ENCODE measurements at regions not wholly inside any gene's neighbourhood (a gene's known extent, or its start where the extent isn't known, plus 50 kb on each side); places are given as distances from the start of the nearest gene placed in this dataset.

- no peak overlapping the region for H3K4me2 ChIP-seq (ENCODE audit: low read length)
- H3K9ac ChIP-seq (ENCODE audit: low read length) = no peak overlapping the region
- DNase-seq (ENCODE audit: low read depth, low spot score) = no peak
- RAD21 ChIA-PET (ENCODE audit: low non-redundant PET in 1 of 2, low total read pairs in 2 of 2, uncharacterized antibody in 2 of 2, unreplicated experiment in 2 of 2) = no interaction called here
- peaks cover 14 to 33% of the 10 kb centered on the region in 2 experiments; a peak in 2 of 4 replicates for H3K9me3 ChIP-seq (ENCODE audit: control insufficient read depth in 1 of 2, insufficient read depth in 1 of 2, low read depth in 1 of 2, low read length in 2 of 2)
- CTCF ChIA-PET = no interaction called here
- intact Hi-C loops (cut with micrococcal nuclease) = no loop called here
- POLR2A ChIA-PET = no interaction called here
- no peaks in the 10 kb centered on the region for H3K79me2 ChIP-seq (ENCODE audit: insufficient read depth, low read length)
- BruUV-seq (replicated peaks) = no TSS peak
- no peaks in the 10 kb centered on the region for H3K36me3 ChIP-seq (ENCODE audit: control insufficient read depth in 1 of 2, insufficient read depth in 2 of 2, low read length in 2 of 2)
- H4K20me1 ChIP-seq (ENCODE audit: insufficient read depth) = no peaks in the 10 kb centered on the region
- no peaks in the 10 kb centered on the region for H3K4me1 ChIP-seq (ENCODE audit: control insufficient read depth in 1 of 2, insufficient read depth in 2 of 2, low read length in 2 of 2)
- no peak for TF ChIP-seq SIN3A (IDR thresholded peaks at IDR 0.05; ENCODE audit: low read depth)
- TF ChIP-seq ZNF274 (IDR thresholded peaks at IDR 0.05; ENCODE audit: low read depth, low read length) = no peak
- TF ChIP-seq CBX3 (IDR thresholded peaks at IDR 0.05; ENCODE audit: low read depth) = no peak
- TF ChIP-seq ZBTB33 (IDR thresholded peaks at IDR 0.05; ENCODE audit: extremely low read depth, insufficient replicate concordance, low read length) = no peak
- no peak for TF ChIP-seq JUND (IDR thresholded peaks at IDR 0.05)
- TF ChIP-seq, protein P1, sequence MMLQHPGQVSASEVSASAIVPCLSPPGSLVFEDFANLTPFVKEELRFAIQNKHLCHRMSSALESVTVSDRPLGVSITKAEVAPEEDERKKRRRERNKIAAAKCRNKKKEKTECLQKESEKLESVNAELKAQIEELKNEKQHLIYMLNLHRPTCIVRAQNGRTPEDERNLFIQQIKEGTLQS (IDR thresholded peaks at IDR 0.05) = no peak
- TF ChIP-seq YY1 (IDR thresholded peaks at IDR 0.05; ENCODE audit: extremely low read depth, insufficient replicate concordance, low read depth, low read length) = no peak
- TF ChIP-seq TCF7L2 (IDR thresholded peaks at IDR 0.05; ENCODE audit: borderline replicate concordance, extremely low read depth, insufficient read depth, insufficient read length) = no peak
- TF ChIP-seq SP1 (IDR thresholded peaks at IDR 0.05; ENCODE audit: low read depth) = no peak
- no peak for TF ChIP-seq POLR2AphosphoS5 (IDR thresholded peaks at IDR 0.05; ENCODE audit: low read depth, low read length)
- TF ChIP-seq POLR2A (IDR thresholded peaks at IDR 0.05; ENCODE audit: borderline replicate concordance, extremely low read depth, insufficient read depth, insufficient read length) = no peak
- no peak for TF ChIP-seq ELF1 (IDR thresholded peaks at IDR 0.05; ENCODE audit: borderline replicate concordance, low read depth)
- TF ChIP-seq, protein P2, sequence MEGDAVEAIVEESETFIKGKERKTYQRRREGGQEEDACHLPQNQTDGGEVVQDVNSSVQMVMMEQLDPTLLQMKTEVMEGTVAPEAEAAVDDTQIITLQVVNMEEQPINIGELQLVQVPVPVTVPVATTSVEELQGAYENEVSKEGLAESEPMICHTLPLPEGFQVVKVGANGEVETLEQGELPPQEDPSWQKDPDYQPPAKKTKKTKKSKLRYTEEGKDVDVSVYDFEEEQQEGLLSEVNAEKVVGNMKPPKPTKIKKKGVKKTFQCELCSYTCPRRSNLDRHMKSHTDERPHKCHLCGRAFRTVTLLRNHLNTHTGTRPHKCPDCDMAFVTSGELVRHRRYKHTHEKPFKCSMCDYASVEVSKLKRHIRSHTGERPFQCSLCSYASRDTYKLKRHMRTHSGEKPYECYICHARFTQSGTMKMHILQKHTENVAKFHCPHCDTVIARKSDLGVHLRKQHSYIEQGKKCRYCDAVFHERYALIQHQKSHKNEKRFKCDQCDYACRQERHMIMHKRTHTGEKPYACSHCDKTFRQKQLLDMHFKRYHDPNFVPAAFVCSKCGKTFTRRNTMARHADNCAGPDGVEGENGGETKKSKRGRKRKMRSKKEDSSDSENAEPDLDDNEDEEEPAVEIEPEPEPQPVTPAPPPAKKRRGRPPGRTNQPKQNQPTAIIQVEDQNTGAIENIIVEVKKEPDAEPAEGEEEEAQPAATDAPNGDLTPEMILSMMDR (IDR thresholded peaks at IDR 0.05 in 2 of 3, conservative IDR thresholded peaks at IDR 0.05 in 1 of 3; ENCODE audit: borderline replicate concordance in 1 of 3, insufficient read depth in 1 of 3, low read depth in 2 of 3, low read length in 2 of 3) = no peak
- no peak for TF ChIP-seq ZFX (IDR thresholded peaks at IDR 0.05)
- TF ChIP-seq MAX (IDR thresholded peaks at IDR 0.05) = no peak
- no peak for TF ChIP-seq EZH2phosphoT487 (IDR thresholded peaks at IDR 0.05; ENCODE audit: borderline replicate concordance)
- no peak for TF ChIP-seq CEBPB (IDR thresholded peaks at IDR 0.05; ENCODE audit: low read depth)
- no peaks in the 10 kb centered on the region for H3K27me3 ChIP-seq (ENCODE audit: insufficient read depth, low read length)
- H2AFZ ChIP-seq (ENCODE audit: low read depth, low read length, poor library complexity, severe bottlenecking) = no peak overlapping the region
- no peak overlapping the region for H3K4me3 ChIP-seq (replicated peaks in 1 of 2; ENCODE audit: low read depth in 1 of 2, low read length in 2 of 2)
- no peak overlapping the region for H3K27ac ChIP-seq (ENCODE audit: low read depth, low read length)
- ATAC-seq = no peak
- H3K9me2 ChIP-seq (ENCODE audit: insufficient read depth) = no peaks in the 10 kb centered on the region
Observed at GRCh38 chr18:6650127-6650507, 79.4 kb upstream of the ARHGAP28 start.
